IPS-NIHi7 (cell line): ENCODE measurements at regions not wholly inside any gene's neighbourhood (a gene's known extent, or its start where the extent isn't known, plus 50 kb on each side); places are given as distances from the start of the nearest gene placed in this dataset.

Experiments used
- DNase-seq: peaks from one replicate; pipeline ENCODE4 v3.0.0; 2012; ENCODE audit warnings: mixed read lengths; ENCODE audit errors: extremely low spot score

- no peak for DNase-seq
Observed at GRCh38 chr18:71754246-71754645, 789.9 kb downstream of the CBLN2 start.

GRCh38 chr18:71743634-71744033 lies 800.5 kb downstream of the CBLN2 start:
- DNase-seq, result no peak

GRCh38 chr18:71729611-71730010 lies 814.5 kb downstream of the CBLN2 start:
- no peak for DNase-seq

GRCh38 chr18:71727909-71728308 lies 816.2 kb downstream of the CBLN2 start:
- no peak for DNase-seq

- no peak for DNase-seq
Observed at GRCh38 chr18:71725256-71725655, 818.9 kb downstream of the CBLN2 start.

GRCh38 chr18:71707985-71708500 lies 836.1 kb downstream of the CBLN2 start:
- no peak for DNase-seq

GRCh38 chr18:71707400-71707799 lies 836.7 kb downstream of the CBLN2 start:
- no peak for DNase-seq

GRCh38 chr18:71689416-71690160 lies 854.6 kb downstream of the CBLN2 start:
- DNase-seq, result no peak

GRCh38 chr18:71682591-71682990 lies 861.6 kb downstream of the CBLN2 start:
- no peak for DNase-seq

GRCh38 chr18:71678144-71678543 lies 866.0 kb downstream of the CBLN2 start:
- no peak for DNase-seq

- DNase-seq, result no peak
Observed at GRCh38 chr18:71673954-71674353, 870.2 kb downstream of the CBLN2 start.

GRCh38 chr18:71673498-71673897 lies 870.6 kb downstream of the CBLN2 start:
- no peak for DNase-seq

- no peak for DNase-seq
Observed at GRCh38 chr18:71666481-71666880, 877.7 kb downstream of the CBLN2 start.

- DNase-seq, result no peak
Observed at GRCh38 chr18:71665131-71665530, 879.0 kb downstream of the CBLN2 start.

GRCh38 chr18:71643822-71644221 lies 900.3 kb downstream of the CBLN2 start:
- DNase-seq, result no peak

- DNase-seq, result no peak
Observed at GRCh38 chr18:71630696-71631095, 913.4 kb downstream of the CBLN2 start.

- no peak for DNase-seq
Observed at GRCh38 chr18:71625556-71626090, 918.5 kb downstream of the CBLN2 start.

- no peak for DNase-seq
Observed at GRCh38 chr18:71598374-71598773, 945.8 kb downstream of the CBLN2 start.

- DNase-seq, result no peak
Observed at GRCh38 chr18:71597219-71597618, 946.9 kb downstream of the CBLN2 start.

GRCh38 chr18:71583252-71583651 lies 960.9 kb downstream of the CBLN2 start:
- no peak for DNase-seq

- DNase-seq, result no peak
Observed at GRCh38 chr18:71554686-71555085, 989.5 kb downstream of the CBLN2 start.

GRCh38 chr18:71541643-71542042 lies 1002.5 kb downstream of the CBLN2 start:
- no peak for DNase-seq

GRCh38 chr18:71529703-71530303 lies 1014.3 kb downstream of the CBLN2 start:
- no peak for DNase-seq
